Transverse colon (tissue), 4 donors: ENCODE measurements at regions not wholly inside any gene's neighbourhood (a gene's known extent, or its start where the extent isn't known, plus 50 kb on each side); places are given as distances from the start of the nearest gene placed in this dataset.

Experiments used
- EP300 ChIP-seq: sonication (generic); formaldehyde crosslinking; IDR thresholded peaks from one replicate; pipeline ENCODE4 v1.6.1; 2017; ENCODE audit warnings: antibody characterized with exemption, low read depth
- POLR2A ChIP-seq: fragments of 450-650 bp; IDR thresholded peaks from one replicate; pipeline ENCODE4 v1.6.1; 2016; ENCODE audit warnings: antibody characterized with exemption, mild to moderate bottlenecking, moderate library complexity
- POLR2AphosphoS5 ChIP-seq, 3 donors: sonication (generic); formaldehyde crosslinking; IDR thresholded peaks; one replicate each; pipeline ENCODE4 v1.6.1; 2016; ENCODE audit warnings: antibody characterized with exemption in 3 of 3
- TF ChIP-seq, protein P1 (sequence below), 5 experiments: fragments of 200-600 bp in 3 of 5; fragments of 450-650 bp in 2 of 5; sonication (generic) in 3 of 5; IDR thresholded peaks; 1 replicate in 2 of 5; 2 replicates in 3 of 5; pipeline ENCODE4 v1.5.1; 2016 to 2017; ENCODE audit warnings: antibody characterized with exemption in 5 of 5, inconsistent platforms in 3 of 5, mild to moderate bottlenecking in 2 of 5, moderate library complexity in 1 of 5

DNA sequence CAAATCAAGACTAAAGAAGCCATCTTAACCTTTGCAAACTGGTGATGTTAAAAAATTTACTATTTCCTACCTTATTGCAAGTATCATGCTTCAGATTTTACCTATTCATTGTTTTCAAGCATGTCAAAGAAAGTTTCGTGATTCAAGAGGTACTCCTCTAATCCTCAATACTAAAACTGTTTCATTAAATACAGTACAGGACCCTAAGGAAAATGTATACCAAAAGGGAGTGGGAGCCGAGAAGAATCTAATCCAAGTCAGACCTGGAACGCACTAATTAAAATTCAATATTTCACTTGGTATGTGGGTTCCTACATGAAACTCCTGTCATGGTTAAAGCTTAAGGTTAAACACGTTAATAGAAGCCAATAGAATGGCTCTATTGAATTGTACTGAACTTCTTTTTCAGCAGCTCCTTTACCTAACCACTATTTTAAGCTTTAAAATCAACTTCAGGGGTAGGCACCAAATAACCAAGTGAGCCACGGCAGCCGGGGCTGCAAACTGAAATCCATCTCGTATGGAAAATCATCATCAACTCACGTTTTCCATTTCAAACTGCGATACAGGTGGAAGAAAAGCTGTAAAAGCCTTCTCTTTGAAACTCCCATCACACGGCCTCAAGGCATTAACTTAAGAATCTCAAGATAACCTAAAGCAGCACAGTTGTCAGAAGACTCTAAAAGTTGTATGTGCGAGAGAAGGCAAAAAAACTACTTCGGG is 188.8 kb downstream of the ZEB2 start:
- TF ChIP-seq, protein P1, sequence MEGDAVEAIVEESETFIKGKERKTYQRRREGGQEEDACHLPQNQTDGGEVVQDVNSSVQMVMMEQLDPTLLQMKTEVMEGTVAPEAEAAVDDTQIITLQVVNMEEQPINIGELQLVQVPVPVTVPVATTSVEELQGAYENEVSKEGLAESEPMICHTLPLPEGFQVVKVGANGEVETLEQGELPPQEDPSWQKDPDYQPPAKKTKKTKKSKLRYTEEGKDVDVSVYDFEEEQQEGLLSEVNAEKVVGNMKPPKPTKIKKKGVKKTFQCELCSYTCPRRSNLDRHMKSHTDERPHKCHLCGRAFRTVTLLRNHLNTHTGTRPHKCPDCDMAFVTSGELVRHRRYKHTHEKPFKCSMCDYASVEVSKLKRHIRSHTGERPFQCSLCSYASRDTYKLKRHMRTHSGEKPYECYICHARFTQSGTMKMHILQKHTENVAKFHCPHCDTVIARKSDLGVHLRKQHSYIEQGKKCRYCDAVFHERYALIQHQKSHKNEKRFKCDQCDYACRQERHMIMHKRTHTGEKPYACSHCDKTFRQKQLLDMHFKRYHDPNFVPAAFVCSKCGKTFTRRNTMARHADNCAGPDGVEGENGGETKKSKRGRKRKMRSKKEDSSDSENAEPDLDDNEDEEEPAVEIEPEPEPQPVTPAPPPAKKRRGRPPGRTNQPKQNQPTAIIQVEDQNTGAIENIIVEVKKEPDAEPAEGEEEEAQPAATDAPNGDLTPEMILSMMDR (IDR thresholded peaks at IDR 0.05) = no peak
- no peak for TF ChIP-seq POLR2AphosphoS5 (IDR thresholded peaks at IDR 0.05)
- no peak for TF ChIP-seq EP300
- no peak for TF ChIP-seq POLR2A
